ENCODE measurements at regions not wholly inside any gene's neighbourhood (a gene's known extent, or its start where the extent isn't known, plus 50 kb on each side); places are given as distances from the start of the nearest gene placed in this dataset.

- no peaks in the 10 kb centered on the region for H3K4me1 ChIP-seq (ENCODE audit: control insufficient read depth, insufficient read depth, low read length)
- no peaks in the 10 kb centered on the region for H3K27me3 ChIP-seq (ENCODE audit: control insufficient read depth, insufficient read depth, low read length)
- no peak overlapping the region for H3K4me3 ChIP-seq (ENCODE audit: low read length)
- H3K27ac ChIP-seq (ENCODE audit: low read depth, low read length) = no peak overlapping the region
- H3K9ac ChIP-seq (ENCODE audit: low read length) = no peak overlapping the region
- H3K36me3 ChIP-seq (ENCODE audit: control insufficient read depth, insufficient read depth, low read length) = no peaks in the 10 kb centered on the region
Measured at GRCh38 chr4:114509340-114509739, 89.3 kb upstream of the UGT8 start.

DNA sequence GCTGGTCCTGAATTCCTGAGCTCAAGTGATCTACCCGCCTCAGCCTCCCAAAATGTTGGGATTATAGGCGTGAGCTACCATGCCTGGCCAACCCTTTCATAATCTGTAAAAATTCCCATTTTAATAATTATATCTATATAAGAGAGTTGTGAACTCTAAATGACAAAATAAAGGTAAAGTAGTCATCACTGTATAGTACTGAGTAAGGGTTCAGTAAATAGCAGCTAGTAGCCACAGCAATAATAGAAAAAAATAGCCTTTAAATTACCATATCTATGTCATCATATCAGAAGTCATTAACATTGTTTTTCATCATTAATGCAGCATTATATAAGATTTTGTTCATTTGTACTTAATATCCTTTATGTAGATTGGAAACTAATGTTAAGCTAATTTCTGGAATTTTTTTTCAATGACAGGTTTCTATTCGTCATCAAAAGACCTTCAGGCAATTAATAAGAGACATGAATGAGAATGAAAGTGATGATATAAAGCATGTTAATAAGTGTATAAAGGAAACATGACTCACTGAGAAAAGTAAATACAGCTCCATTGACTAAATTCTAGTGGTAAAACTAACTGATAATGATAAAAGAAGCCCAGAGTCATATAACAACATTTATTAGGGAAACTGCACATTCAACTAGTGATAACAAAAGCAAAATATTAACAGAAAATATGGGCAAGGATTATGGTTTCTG lies 85.9 kb upstream of the UGT8 start:
- Histone ChIP-seq H3K4me3 (ENCODE audit: low read length) (no peak overlapping the region), H3K36me3 (ENCODE audit: control insufficient read depth, insufficient read depth, low read length) (no peaks in the 10 kb centered on the region), H3K27ac (ENCODE audit: low read depth, low read length) (no peak overlapping the region), H3K9ac (ENCODE audit: low read length) (no peak overlapping the region), H3K27me3 (ENCODE audit: control insufficient read depth, insufficient read depth, low read length) (no peaks in the 10 kb centered on the region), H3K4me1 (ENCODE audit: control insufficient read depth, insufficient read depth, low read length) (no peaks in the 10 kb centered on the region)

- Histone ChIP-seq H3K27me3 (ENCODE audit: control insufficient read depth, insufficient read depth, low read length) (no peaks in the 10 kb centered on the region), H3K27ac (ENCODE audit: low read depth, low read length) (no peak overlapping the region), H3K4me3 (ENCODE audit: low read length) (no peak overlapping the region), H3K4me1 (ENCODE audit: control insufficient read depth, insufficient read depth, low read length) (no peaks in the 10 kb centered on the region), H3K36me3 (ENCODE audit: control insufficient read depth, insufficient read depth, low read length) (no peaks in the 10 kb centered on the region), H3K9ac (ENCODE audit: low read length) (no peak overlapping the region)
Measured at GRCh38 chr4:114519368-114519767, 79.2 kb upstream of the UGT8 start.

DNA sequence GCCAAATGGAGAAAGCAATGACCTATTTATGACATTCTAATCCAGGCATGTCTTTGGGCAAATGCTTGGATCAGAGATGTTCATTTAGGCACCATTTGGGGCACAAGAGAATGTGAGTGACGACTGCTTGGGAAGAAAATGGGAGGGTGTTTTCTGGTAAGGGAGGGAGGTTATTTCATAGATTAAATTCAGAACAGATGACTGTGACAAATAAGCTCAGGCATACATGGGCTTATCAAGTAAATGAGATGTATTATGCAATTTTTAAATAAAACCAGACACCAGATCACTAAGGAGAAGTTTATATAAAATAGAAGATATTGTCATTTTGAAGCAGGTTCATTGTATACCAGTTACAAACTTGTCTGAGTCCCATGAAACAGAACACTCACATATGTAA lies 71.4 kb upstream of the UGT8 start:
- Histone ChIP-seq H3K36me3 (ENCODE audit: control insufficient read depth, insufficient read depth, low read length) (no peaks in the 10 kb centered on the region), H3K4me1 (ENCODE audit: control insufficient read depth, insufficient read depth, low read length) (no peaks in the 10 kb centered on the region), H3K9ac (ENCODE audit: low read length) (no peak overlapping the region), H3K27me3 (ENCODE audit: control insufficient read depth, insufficient read depth, low read length) (no peaks in the 10 kb centered on the region), H3K4me3 (ENCODE audit: low read length) (no peak overlapping the region), H3K27ac (ENCODE audit: low read depth, low read length) (no peak overlapping the region)

DNA sequence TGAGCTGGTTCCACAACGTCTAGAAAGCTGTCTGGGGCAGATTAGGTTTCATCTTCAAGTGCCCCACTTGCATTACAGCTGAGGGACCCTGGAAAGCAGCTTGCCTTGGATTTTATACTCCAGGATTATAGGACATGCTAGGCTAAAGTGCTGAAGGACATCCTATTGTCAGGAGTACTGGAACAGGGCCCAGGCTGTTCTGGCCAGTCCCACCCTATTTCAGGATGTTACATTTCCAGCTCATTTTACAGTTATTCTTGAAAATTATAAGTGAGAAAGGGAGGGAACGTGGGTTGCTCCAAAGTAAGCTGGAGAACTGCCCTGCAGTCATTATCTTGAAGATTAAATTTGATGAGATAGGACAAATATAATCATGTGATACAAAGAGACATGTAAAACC lies 71.0 kb upstream of the UGT8 start:
- no peak overlapping the region for H3K4me3 ChIP-seq (ENCODE audit: low read length)
- H3K36me3 ChIP-seq (ENCODE audit: control insufficient read depth, insufficient read depth, low read length) = no peaks in the 10 kb centered on the region
- no peaks in the 10 kb centered on the region for H3K4me1 ChIP-seq (ENCODE audit: control insufficient read depth, insufficient read depth, low read length)
- H3K27me3 ChIP-seq (ENCODE audit: control insufficient read depth, insufficient read depth, low read length) = no peaks in the 10 kb centered on the region
- no peak overlapping the region for H3K27ac ChIP-seq (ENCODE audit: low read depth, low read length)
- no peak overlapping the region for H3K9ac ChIP-seq (ENCODE audit: low read length)

- Histone ChIP-seq H3K4me3 (ENCODE audit: low read length) (no peak overlapping the region), H3K27ac (ENCODE audit: low read depth, low read length) (no peak overlapping the region), H3K36me3 (ENCODE audit: control insufficient read depth, insufficient read depth, low read length) (no peaks in the 10 kb centered on the region), H3K9ac (ENCODE audit: low read length) (no peak overlapping the region), H3K27me3 (ENCODE audit: control insufficient read depth, insufficient read depth, low read length) (no peaks in the 10 kb centered on the region), H3K4me1 (ENCODE audit: control insufficient read depth, insufficient read depth, low read length) (no peaks in the 10 kb centered on the region)
Measured at GRCh38 chr4:114535725-114536124, 62.9 kb upstream of the UGT8 start.

GRCh38 chr4:114537352-114537751 lies 61.3 kb upstream of the UGT8 start:
- H3K4me3 ChIP-seq (ENCODE audit: low read length) = no peak overlapping the region
- no peaks in the 10 kb centered on the region for H3K4me1 ChIP-seq (ENCODE audit: control insufficient read depth, insufficient read depth, low read length)

DNA sequence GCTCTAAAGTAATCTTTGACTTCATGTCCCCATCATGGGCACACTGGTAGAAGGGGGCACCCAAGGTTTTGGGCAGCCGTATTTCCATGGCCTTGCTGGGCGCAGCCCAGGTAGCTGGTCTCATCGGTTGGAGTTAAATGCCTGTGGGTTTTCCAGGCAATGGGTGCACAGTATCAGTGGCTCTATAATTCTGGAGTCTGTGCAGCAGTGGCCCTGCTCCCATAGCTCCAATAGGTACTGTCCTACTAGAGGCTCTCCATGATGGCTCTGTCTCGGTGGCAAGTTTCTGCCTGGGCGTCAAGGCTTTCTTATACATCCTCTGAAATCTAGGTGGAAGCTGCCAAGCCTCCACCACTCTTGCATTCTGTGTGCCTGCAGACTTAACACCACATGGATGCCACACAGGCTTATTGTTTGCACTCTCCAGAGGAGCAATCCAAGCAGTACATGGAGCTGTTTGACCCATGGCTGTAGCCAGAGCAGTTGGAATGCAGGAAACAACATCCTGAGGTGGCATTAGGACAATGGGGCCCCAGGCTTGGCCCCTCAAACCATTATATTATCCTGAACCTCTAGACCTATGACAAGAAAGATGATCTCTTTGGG lies 60.5 kb upstream of the UGT8 start:
- H3K36me3 ChIP-seq (ENCODE audit: control insufficient read depth, insufficient read depth, low read length) = no peaks in the 10 kb centered on the region
- no peaks in the 10 kb centered on the region for H3K27me3 ChIP-seq (ENCODE audit: control insufficient read depth, insufficient read depth, low read length)
- H3K4me1 ChIP-seq (ENCODE audit: control insufficient read depth, insufficient read depth, low read length) = no peaks in the 10 kb centered on the region
- H3K4me3 ChIP-seq (ENCODE audit: low read length) = no peak overlapping the region
- H3K27ac ChIP-seq (ENCODE audit: low read depth, low read length) = no peak overlapping the region
- H3K9ac ChIP-seq (ENCODE audit: low read length) = no peak overlapping the region

More at GRCh38 chr4:114537352-114537751, 61.3 kb upstream of the UGT8 start:
- Histone ChIP-seq H3K36me3 (ENCODE audit: control insufficient read depth, insufficient read depth, low read length) (no peaks in the 10 kb centered on the region), H3K27ac (ENCODE audit: low read depth, low read length) (no peak overlapping the region), H3K27me3 (ENCODE audit: control insufficient read depth, insufficient read depth, low read length) (no peaks in the 10 kb centered on the region), H3K9ac (ENCODE audit: low read length) (no peak overlapping the region)

GRCh38 chr4:114539985-114540384 lies 58.6 kb upstream of the UGT8 start:
- Histone ChIP-seq H3K4me1 (ENCODE audit: control insufficient read depth, insufficient read depth, low read length) (no peaks in the 10 kb centered on the region), H3K27me3 (ENCODE audit: control insufficient read depth, insufficient read depth, low read length) (no peaks in the 10 kb centered on the region), H3K27ac (ENCODE audit: low read depth, low read length) (no peak overlapping the region), H3K9ac (ENCODE audit: low read length) (no peak overlapping the region), H3K36me3 (ENCODE audit: control insufficient read depth, insufficient read depth, low read length) (no peaks in the 10 kb centered on the region), H3K4me3 (ENCODE audit: low read length) (no peak overlapping the region)

DNA sequence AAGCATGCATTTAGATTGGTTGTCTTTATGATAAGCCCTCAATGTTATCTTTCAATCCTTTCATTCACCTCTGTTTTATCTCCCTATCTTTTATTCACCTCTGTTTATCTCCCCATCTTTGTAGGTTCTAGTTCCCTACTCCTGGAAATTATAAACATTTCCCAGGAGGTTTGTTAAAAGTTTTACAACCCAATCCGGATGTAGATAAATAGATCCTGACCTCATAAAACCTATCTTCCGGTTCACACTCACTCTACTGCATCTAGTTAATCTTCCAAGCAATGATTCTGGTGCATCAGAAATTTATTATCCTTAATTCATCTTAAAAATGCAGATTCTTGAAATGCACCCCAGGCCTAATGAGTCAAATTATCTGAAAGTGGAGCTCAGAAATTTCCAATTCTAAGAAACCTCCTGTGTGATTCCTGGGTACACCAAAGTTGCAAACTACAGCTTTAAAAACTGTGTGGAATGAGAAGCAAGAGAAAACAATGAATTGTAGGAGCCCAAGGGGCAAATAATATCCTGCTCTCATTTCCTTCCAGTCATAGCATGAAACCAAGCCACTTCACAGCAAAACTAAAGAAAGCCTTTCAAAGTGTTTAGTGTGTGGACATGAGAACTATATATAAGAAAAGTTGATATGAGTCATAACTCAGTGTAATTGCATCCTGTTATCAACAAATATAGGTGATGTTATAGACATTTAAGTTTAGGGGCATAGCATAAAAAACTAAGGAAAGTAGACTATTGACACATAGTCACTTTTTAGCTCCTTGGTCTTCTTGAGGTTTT lies 51.1 kb upstream of the UGT8 start:
- Histone ChIP-seq H3K36me3 (ENCODE audit: control insufficient read depth, insufficient read depth, low read length) (no peaks in the 10 kb centered on the region), H3K27me3 (ENCODE audit: control insufficient read depth, insufficient read depth, low read length) (no peaks in the 10 kb centered on the region), H3K9ac (ENCODE audit: low read length) (no peak overlapping the region), H3K4me1 (ENCODE audit: control insufficient read depth, insufficient read depth, low read length) (no peaks in the 10 kb centered on the region), H3K27ac (ENCODE audit: low read depth, low read length) (no peak overlapping the region), H3K4me3 (ENCODE audit: low read length) (no peak overlapping the region)
